Testis (tissue), 2 donors: ENCODE measurements at regions not wholly inside any gene's neighbourhood (a gene's known extent, or its start where the extent isn't known, plus 50 kb on each side); places are given as distances from the start of the nearest gene placed in this dataset.
"Not testable (repeated sequence)": the region's sequence is repeated elsewhere in the genome, so short reads cannot be mapped to it uniquely, and the experiment has no call there.

Source experiments
- DNase-seq: peaks from one replicate; pipeline ENCODE4 v3.0.0-alpha.2; 2019
- H3K27ac ChIP-seq, 2 donors: fragments of 200-600 bp; sonication (generic); one replicate each; pipeline ENCODE4 v1.5.1; 2019
- H3K27me3 ChIP-seq: fragments of 200-600 bp; sonication (generic); one replicate; pipeline ENCODE4 v1.5.1; 2019
- H3K36me3 ChIP-seq: fragments of 200-600 bp; sonication (generic); one replicate; pipeline ENCODE4 v1.5.1; 2017; ENCODE audit warnings: low read depth; ENCODE audit errors: missing control alignments
- H3K4me1 ChIP-seq: fragments of 200-600 bp; sonication (generic); one replicate; pipeline ENCODE4 v1.5.1; 2019
- H3K4me3 ChIP-seq, 2 donors: fragments of 200-600 bp; sonication (generic); one replicate each; pipeline ENCODE4 v1.5.1; 2017 to 2019
- H3K9me3 ChIP-seq: fragments of 200-600 bp; sonication (generic); one replicate; pipeline ENCODE4 v1.5.1; 2017
- CTCF ChIP-seq, 3 experiments: fragments of 450-650 bp in 2 of 3; fragments of 200-600 bp in 1 of 3; sonication (generic) in 1 of 3; IDR thresholded peaks; one replicate each; pipeline ENCODE4 v1.5.1; 2016 to 2019; ENCODE audit warnings: antibody characterized with exemption in 3 of 3, mild to moderate bottlenecking in 2 of 3, moderate library complexity in 1 of 3
- POLR2A ChIP-seq: fragments of 450-650 bp; IDR thresholded peaks from one replicate; pipeline ENCODE4 v1.6.1; 2017; ENCODE audit warnings: antibody characterized with exemption, mild to moderate bottlenecking, moderate library complexity
- WGBS, 2 donors: methylation state at CpG; one replicate each; pipeline ENCODE4 v1.1.5; 2018; 5-methylcytosine and 5-hydroxymethylcytosine counted together
- intact Hi-C: fragments of 100-400 bp; cut with DNase I; formaldehyde crosslinking; loops from one replicate; pipeline ENCODE4 v1.15.1; 2023; ENCODE audit warnings: low total_unique reads

DNA sequence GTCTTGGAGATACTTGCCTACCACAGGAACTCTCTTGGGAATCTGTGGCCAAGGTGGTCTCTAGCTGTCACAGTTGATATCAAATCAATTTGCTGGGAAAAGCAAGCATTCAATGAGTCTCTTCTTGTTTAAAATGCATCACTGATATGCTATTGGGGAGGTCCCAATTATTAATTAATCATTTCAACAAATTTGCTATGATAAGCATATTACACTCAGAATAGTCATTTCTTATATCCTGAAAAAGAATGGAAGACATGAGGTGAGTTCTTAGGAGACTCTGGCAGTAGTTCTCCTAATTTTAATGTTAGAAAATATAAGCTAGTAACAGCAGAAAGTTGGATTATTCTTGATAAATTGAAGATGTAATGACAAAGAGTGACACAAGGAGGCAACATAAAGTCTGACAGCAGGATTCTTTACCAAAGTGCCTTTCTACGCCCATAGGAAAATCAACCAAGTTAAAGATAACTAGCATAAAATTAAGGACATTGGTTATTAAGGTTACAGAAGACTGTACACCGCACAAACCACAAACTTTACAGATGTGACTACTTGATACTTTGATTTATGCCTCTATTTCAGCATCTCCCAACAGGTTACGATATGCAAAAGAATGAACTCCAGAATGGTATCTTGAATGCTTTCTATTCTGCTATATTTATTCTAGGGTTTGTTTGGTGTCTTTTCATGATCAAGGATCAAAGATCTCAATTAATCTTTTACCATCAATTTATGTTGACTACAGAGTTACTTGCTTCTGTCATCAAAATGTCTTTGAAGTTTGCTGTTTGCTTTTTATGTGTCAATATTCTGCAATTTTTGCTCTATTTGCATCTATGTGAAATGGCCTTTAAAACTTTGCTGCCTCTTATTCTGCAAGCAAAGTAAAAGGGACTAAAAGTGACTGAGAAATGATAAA, 349.6 kb upstream of the CLEC14A start:
- DNase-seq = no peak

DNA sequence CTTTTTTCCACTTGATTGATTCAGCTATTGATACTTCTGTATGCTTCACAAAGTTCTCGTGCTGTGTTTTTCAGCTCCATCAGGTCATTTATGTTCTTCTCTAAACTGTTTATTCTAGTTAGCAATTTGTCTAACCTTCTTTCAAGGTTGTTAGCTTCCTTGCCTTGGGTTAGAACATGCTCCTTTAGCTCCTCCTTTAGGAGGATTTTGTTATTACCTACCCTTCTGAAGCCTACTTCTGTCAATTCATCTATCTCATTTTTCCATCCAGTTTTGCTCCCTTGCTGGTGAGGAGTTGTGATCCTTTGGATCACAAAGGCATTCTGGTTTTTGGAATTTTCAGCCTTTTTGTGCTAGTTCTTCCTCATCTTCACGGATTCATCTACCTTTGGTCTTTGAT, 344.7 kb upstream of the CLEC14A start:
- H3K9me3 ChIP-seq, DNase-seq, H3K4me3 ChIP-seq, H3K36me3 ChIP-seq, H3K27me3 ChIP-seq, H3K27ac ChIP-seq, intact Hi-C loops, H3K4me1 ChIP-seq: not testable (repeated sequence)
- 83 to 85% methylated on average over 2 of the region's 2 CpGs for WGBS, 2 donors

More for the DNA sequence above, 349.6 kb upstream of the CLEC14A start:
- no peaks in the 10 kb centered on the region for H3K27me3 ChIP-seq
- no peak overlapping the region for H3K4me3 ChIP-seq
- 86 to 92% methylated on average over 3 of the region's 3 CpGs for WGBS, 2 donors
- no peak overlapping the region for H3K27ac ChIP-seq
- no peaks in the 10 kb centered on the region for H3K4me1 ChIP-seq
- no peaks in the 10 kb centered on the region for H3K36me3 ChIP-seq
- intact Hi-C loops = no loop called here
- no peak for TF ChIP-seq POLR2A
- no peak for TF ChIP-seq CTCF (IDR thresholded peaks at IDR 0.05)
- H3K9me3 ChIP-seq = no peaks in the 10 kb centered on the region

DNA sequence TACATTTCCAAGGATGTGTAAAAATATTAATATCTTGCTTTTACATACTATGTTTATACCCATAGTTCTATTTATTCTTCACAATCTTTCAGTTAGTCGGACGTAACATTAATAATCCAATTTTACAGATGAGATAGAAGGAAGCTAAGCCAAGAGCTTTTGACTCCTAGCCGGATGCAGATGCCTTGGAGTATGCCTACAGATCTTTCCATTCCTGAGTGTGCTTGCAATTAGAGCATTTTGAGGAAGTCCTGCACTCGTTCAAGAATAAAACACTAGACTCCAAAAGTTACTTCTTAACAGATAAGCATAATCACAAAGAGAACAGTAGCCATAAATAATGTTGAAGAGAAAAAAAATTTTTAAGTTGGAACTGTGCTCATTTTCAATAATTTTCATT, 337.6 kb upstream of the CLEC14A start:
- no peaks in the 10 kb centered on the region for H3K36me3 ChIP-seq
- no peak for DNase-seq
- H3K4me1 ChIP-seq = no peaks in the 10 kb centered on the region
- no peaks in the 10 kb centered on the region for H3K9me3 ChIP-seq
- H3K27ac ChIP-seq = no peak overlapping the region
- WGBS, 2 donors = 21 to 35% methylated on average over 4 of the region's 4 CpGs
- H3K27me3 ChIP-seq = no peaks in the 10 kb centered on the region
- TF ChIP-seq POLR2A (no peak), CTCF (IDR thresholded peaks at IDR 0.05) (no peak)
- H3K4me3 ChIP-seq = no peak overlapping the region
- intact Hi-C loops = no loop called here

DNA sequence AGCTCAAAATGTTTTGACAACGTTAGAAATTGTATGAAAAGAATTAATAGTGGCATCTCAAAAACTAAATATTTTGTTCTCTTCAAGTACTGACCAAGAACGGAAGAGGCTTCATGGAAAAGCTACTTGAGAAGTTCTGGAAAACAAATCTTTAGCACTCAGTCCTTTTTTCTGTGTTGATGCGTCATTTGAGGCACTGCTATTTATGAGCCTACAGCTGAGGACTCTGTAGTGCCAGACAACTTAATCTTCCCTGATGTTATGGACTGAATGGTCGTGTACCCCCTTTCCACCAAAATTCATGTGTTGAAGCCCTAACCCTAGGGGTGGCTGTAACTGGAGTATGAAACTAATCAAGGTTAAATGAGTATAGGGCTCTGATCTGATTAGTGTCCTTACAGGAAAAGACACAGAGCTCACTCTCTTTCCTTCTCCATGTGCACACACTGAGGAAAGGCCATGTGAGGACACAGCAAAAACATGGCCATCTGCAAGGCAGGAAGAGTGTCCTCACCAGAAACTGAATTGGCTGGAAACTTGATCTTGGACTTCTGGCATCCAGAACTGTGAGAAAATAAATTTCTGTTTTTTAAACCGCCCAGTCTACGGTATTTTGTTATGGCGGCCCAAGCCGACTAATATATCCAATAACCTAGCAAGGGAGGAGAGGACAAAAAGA, 337.0 kb upstream of the CLEC14A start:
- no peaks in the 10 kb centered on the region for H3K27me3 ChIP-seq
- no peaks in the 10 kb centered on the region for H3K9me3 ChIP-seq
- H3K4me1 ChIP-seq = no peaks in the 10 kb centered on the region
- no peaks in the 10 kb centered on the region for H3K36me3 ChIP-seq
- whole genome bisulfite sequencing, 2 donors = 71 to 82% methylated on average over 8 of the region's 8 CpGs
- no peak for DNase-seq
- TF ChIP-seq CTCF (IDR thresholded peaks at IDR 0.05) = no peak
- TF ChIP-seq POLR2A = no peak
- intact Hi-C loops = no loop called here
- H3K27ac ChIP-seq = no peak overlapping the region
- H3K4me3 ChIP-seq = no peak overlapping the region

DNA sequence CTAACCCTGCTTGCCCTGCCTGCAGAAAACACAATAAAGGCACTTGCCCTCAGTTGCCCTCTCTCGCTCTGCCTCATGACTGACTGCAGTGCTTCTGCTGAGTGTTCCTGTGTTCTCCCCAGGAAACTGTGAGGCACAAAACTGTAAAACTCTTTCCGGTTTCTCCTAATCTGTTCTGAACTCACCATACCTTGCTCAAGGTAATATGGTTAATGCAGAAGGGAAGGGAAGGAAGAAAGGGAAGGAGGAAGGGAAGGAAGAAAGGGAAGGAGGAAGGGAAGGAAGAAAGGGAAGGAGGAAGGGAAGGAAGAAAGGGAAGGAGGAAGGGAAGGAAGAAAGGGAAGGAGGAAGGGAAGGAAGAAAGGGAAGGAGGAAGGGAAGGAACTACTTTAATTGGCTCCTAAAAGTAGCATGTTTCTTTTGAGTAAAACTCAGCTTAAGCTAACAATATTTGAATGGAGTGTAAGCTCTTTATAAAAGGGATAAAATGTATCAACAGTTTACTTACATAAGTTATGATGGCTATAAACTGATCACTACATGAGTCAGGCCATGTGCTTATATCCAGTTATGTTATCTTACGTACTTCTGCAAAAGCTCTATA, 334.0 kb upstream of the CLEC14A start:
- WGBS, 2 donors = 80 to 93% methylated on average over 3 of the region's 3 CpGs
- intact Hi-C loops = no loop called here

More for the DNA sequence above, 334.0 kb upstream of the CLEC14A start:
- H3K27ac ChIP-seq = no peak overlapping the region
- no peaks in the 10 kb centered on the region for H3K9me3 ChIP-seq
- H3K27me3 ChIP-seq = no peaks in the 10 kb centered on the region
- DNase-seq = no peak
- H3K36me3 ChIP-seq = no peaks in the 10 kb centered on the region
- no peak overlapping the region for H3K4me3 ChIP-seq
- TF ChIP-seq CTCF (IDR thresholded peaks at IDR 0.05) (no peak), POLR2A (no peak)
- H3K4me1 ChIP-seq = no peaks in the 10 kb centered on the region
